GM18508 (cell line): ENCODE measurements at regions not wholly inside any gene's neighbourhood (a gene's known extent, or its start where the extent isn't known, plus 50 kb on each side); places are given as distances from the start of the nearest gene placed in this dataset.

Source experiments
- ATAC-seq: cut with Tn5 transposase; IDR thresholded peaks from one replicate; pipeline ENCODE4 v1.9.1; 2021; ENCODE audit warnings: moderate number of reproducible peaks; ENCODE audit not compliant: insufficient read depth, unreplicated experiment

- no peak for ATAC-seq
These were observed 181.4 kb downstream of the TMEM18 start for GRCh38 chr2:495745-496275.

- ATAC-seq: no peak
These were observed 182.4 kb downstream of the TMEM18 start for GRCh38 chr2:494853-495252.

DNA sequence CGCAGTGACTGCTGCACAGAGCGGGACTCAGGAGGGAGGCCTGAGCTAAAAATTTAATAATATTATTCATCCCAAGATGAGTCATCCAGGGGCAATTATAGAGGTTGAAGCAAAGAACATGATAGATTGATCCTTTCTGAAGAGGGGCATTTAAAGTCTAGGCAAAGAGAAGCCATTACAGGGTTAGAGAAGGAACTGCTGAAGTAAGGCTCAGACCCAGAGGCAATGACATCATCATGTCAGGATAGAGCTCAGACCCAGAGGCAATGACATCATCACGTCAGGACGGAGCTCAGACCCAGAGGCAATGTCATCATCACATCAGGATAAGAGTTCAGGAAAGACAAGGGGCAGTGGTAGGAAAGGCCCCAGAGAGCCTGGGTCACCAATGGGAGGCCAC is 184.0 kb downstream of the TMEM18 start:
- ATAC-seq: no peak

GRCh38 chr2:492178-492577 is 185.0 kb downstream of the TMEM18 start:
- ATAC-seq: no peak

DNA sequence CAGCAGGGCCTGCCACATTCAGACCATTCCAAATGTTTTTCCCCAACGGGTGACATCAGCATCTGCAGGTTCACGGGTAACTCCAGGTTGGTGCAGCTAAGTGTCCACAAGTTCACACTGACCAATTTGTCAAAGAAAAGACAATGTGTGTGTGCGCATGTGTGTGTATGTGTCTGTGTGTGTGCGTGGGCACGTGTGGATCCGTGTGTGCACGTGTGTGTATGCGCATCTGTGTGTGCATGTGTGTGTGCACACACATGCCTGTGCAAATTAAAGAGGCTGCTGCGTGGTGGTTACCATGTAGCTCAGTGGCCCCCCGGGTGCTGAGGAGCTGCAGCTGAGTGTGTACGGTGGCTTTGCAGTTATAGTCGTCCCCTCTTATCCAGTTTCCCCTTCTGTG is 187.4 kb downstream of the TMEM18 start:
- no peak for ATAC-seq

DNA sequence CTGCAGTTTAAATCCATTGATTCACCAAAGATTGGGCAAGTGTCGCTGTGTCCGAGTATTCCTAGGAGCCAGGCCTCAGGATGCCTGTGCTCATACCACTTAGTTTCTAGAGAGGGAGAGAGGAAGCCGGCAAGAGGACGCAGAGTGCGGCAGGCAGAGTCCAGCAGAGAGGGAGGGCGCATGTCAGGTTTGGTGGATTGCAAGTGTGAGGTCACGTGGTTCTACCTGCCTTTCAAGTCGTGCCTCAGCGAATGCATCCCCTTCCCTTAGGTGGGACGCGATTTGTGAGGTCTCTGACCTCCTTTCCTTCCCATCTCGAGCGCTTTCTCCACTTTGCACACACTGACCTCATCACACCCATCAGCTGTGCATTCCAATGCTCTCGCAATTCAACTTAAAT is 188.1 kb downstream of the TMEM18 start:
- ATAC-seq: no peak

GRCh38 chr2:487186-488079 is 189.8 kb downstream of the TMEM18 start:
- ATAC-seq: no peak

- ATAC-seq: no peak
These were observed 190.8 kb downstream of the TMEM18 start for GRCh38 chr2:486371-486770.

GRCh38 chr2:481388-481787 is 193.5 kb upstream of the ALKAL2 start:
- ATAC-seq: no peak

DNA sequence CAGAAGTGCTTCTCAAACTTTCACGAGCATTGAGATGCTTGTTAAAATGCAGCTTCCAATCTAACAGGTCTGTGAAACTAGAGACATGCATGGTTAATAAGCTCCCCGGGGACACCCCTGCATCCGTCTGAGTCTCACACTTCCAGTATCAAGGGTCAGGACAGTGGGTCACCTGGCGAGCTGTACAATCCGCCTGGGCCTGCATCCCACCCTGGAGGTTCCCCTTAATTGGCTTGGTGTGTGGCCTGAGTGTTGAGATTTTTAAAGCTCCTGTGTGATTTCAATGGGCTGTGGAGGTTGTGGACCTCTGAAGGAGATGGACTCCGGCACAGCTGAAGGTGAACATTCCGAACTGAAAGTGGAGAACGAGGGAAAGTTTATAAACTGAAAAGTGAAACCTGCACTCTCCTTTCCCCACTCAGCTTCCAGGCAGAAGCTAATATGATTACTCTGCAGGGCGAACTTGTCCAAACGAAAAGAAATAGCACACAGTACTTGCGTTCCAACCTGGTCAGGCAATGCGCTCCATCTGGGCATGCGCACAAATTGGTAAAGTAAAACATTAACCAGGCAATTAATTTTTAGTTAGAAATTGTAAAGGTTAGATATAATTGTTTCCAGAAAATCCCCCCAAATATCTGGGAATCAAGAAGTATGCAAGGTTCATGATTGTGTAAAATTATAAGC is 191.7 kb upstream of the ALKAL2 start:
- ATAC-seq: no peak

DNA sequence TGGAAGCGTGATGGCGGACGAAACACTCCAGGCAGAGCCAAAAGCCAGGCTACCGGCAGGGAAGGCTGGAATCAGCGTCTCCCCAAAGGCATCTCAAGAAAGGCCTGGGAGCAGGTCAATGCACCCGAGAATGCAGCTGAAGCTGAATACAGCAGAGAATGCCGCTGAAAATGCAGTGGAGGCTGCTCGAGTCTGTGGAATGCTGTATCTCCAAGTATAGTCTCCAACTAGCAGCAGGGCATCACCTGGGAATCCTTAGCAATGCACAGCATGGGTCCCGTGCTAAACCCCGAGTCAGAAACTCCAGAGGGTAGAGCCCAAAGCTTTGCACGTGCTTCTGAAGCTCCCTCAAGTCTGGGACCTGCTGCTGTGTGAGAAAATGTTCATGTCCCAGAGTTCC is 191.1 kb upstream of the ALKAL2 start:
- no peak for ATAC-seq

DNA sequence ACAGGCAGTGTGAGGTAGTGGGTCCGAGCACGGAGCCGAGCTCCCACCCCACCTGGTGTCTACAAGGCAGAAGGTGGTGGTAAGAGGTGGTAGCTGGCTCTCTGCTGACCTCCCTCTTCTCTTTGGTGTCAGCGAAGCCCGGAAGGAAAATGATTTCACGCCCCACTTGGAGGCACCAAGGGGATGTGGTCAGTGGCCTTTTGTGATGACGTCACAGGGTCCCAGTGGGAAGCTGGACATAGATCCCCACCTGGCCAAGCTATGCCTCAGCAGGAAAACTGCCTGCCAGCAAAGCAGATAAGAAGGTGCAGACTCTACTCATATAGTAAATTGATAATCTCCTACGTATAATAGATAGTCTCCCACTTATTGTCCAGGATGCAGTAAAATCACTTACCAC is 183.7 kb upstream of the ALKAL2 start:
- ATAC-seq: no peak

GRCh38 chr2:469514-469913 is 181.6 kb upstream of the ALKAL2 start:
- no peak for ATAC-seq

- ATAC-seq: no peak
These were observed 180.9 kb upstream of the ALKAL2 start for GRCh38 chr2:468648-469336.

DNA sequence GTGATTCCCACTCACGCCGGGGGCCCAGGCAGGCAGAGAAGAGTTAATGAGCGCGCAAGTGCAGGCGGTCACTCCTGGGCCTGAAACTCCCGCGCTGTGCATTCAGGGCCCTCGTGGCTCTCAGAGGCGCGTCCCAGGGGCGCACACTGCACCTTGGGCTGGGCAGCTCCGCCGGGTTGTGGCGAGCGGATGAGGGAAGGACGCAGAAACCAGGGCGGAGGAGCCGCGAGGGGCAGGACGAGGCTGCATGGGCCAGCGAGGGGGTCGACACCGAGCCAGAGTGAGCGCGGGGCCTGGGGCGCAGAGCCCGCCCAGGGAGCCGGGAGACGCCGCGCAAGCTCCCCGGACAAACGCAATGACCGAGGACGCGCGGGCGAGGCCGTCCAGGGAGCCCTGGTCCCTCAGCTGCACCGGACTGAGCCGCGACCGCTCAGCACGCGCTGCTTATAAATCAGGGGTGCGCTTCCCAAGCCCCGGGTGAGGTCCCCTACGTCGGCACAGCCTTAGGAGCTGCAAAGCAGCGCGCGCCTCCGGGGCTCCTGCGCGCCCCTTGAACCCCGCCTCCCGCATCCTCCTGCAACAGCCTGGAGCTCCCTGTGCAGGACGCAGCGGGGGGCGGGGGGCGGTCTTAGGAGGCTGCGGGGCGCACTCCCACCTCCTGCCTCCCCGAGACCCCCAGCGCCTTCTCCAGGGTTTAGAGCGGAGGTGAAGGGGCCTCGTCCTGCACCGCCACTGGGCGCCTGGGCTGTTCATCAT is 180.2 kb upstream of the ALKAL2 start:
- no peak for ATAC-seq

- ATAC-seq: no peak
These were observed 179.6 kb upstream of the ALKAL2 start for GRCh38 chr2:467543-467891.

DNA sequence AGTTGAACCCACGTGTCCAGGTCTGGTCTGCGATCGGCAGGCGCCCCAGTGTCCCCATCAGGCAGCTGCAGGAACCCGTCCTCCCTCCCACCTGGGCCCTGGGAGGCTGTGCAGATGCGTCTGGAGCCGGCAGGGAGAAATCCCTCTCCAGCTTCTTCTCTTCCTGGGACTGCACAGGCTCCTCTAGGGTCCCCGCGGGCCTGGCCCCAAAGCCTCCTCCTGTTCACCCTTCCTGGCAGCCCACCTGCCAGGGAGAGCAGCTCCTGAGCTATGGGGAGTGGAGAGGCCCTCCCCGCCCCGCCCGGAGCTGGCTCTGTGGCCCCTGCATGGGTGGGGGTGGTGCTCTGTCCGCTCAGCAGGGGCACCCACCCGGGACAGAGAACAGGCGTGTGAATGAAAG is 179.2 kb upstream of the ALKAL2 start:
- no peak for ATAC-seq

GRCh38 chr2:464562-465309 is 176.8 kb upstream of the ALKAL2 start:
- ATAC-seq: no peak

DNA sequence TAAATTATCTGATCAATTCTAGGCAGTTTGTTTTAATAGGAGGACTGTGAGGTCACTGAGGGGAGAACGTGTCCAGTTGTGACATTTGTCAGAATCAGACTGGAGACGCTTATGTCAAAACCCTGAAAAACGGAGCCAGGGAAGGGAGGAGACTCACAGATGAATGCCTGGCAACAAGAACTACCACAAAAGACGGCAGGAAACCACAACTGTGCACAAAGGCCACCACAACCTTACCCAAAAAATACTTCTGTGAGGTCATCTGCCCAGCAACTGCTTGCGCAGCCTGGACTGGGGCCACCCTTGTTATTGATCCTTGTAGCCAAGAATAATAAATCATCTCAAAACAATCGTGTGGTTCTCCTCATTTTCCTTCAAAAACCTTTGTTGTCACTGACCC is 173.0 kb upstream of the ALKAL2 start:
- ATAC-seq: no peak

DNA sequence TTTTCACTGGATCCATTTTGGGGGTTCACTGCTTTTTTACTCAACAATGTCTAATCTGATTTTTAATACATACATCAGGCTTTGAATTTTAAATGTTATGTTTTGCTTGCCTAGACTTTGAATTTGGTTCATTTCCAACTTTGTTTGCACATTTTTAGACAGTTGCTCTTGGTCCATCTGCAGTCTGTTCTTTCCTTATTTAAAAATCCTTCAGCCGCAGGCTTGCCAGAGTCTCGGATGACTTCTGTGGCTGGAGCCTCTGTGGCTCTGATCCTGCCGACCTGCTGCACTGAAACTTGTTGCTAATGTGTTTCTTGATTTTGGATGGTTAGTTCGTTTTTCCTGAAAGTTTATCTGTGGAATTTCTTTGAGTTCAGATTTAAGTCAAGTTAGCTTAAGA is 172.0 kb upstream of the ALKAL2 start:
- no peak for ATAC-seq
